Heart left ventricle (tissue), 16 donors: ENCODE measurements at regions not wholly inside any gene's neighbourhood (a gene's known extent, or its start where the extent isn't known, plus 50 kb on each side); places are given as distances from the start of the nearest gene placed in this dataset.

ENCODE experiments used
- ATAC-seq, 4 donors: fragments of 200-7000 bp; cut with Tn5 transposase; one replicate each; pipeline ENCODE4 v1.9.1; 2020 to 2022; ENCODE audit warnings: moderate library complexity in 4 of 4, mild to moderate bottlenecking in 3 of 4, moderate number of reproducible peaks in 1 of 4
- DNase-seq, 5 donors: peaks; one replicate each; pipeline ENCODE4 v3.0.0-alpha.2; 2020
- H3K27ac ChIP-seq, 12 donors: fragments of 200-600 bp; sonication (generic) in 4 of 12; one replicate each; pipeline versions ENCODE4 v1.5.0 to v1.8.0; 2016 to 2022; ENCODE audit warnings: mild to moderate bottlenecking in 2 of 12
- H3K27me3 ChIP-seq, 9 donors: fragments of 200-600 bp; sonication (generic) in 2 of 9; one replicate each; pipeline versions ENCODE4 v1.5.1 to v1.8.0; 2016 to 2022; ENCODE audit warnings: mild to moderate bottlenecking in 3 of 9
- H3K36me3 ChIP-seq, 9 donors: fragments of 200-600 bp; sonication (generic) in 2 of 9; one replicate each; pipeline versions ENCODE4 v1.5.0 to v1.8.0; 2018 to 2022; ENCODE audit warnings: mild to moderate bottlenecking in 2 of 9
- H3K4me1 ChIP-seq, 12 donors: fragments of 200-600 bp; sonication (generic) in 4 of 12; one replicate each; pipeline versions ENCODE4 v1.5.0 to v1.8.0; 2016 to 2022; ENCODE audit warnings: mild to moderate bottlenecking in 3 of 12
- H3K4me3 ChIP-seq, 12 donors: fragments of 200-600 bp; sonication (generic) in 4 of 12; one replicate each; pipeline versions ENCODE4 v1.5.0 to v1.8.0; 2017 to 2022; ENCODE audit warnings: mild to moderate bottlenecking in 9 of 12, moderate library complexity in 4 of 12
- H3K9me3 ChIP-seq, 12 donors: fragments of 200-600 bp; sonication (generic) in 4 of 12; one replicate each; pipeline versions ENCODE4 v1.5.0 to v1.8.0; 2016 to 2022; ENCODE audit warnings: mild to moderate bottlenecking in 1 of 12
- CTCF ChIP-seq, 12 donors: fragments of 200-600 bp; sonication (generic) in 4 of 12; IDR thresholded peaks; one replicate each; pipeline versions ENCODE4 v1.5.0 to v1.8.0; 2018 to 2022; ENCODE audit warnings: antibody characterized with exemption in 12 of 12, mild to moderate bottlenecking in 5 of 12
- POLR2A ChIP-seq, 2 donors: fragments of 450-650 bp; IDR thresholded peaks; one replicate each; pipeline ENCODE4 v1.6.1; 2017; ENCODE audit warnings: antibody characterized with exemption in 2 of 2, mild to moderate bottlenecking in 2 of 2, moderate library complexity in 2 of 2
- WGBS, 4 donors: extraction: QIAGEN DNeasy Blood & Tissue Kit in 2 of 4; methylation state at CpG; one replicate each; pipeline versions ENCODE4 v1.1.5 to v1.1.7; 2013 to 2018; 5-methylcytosine and 5-hydroxymethylcytosine counted together
- intact Hi-C, 10 donors: fragments of 100-400 bp; cut with DNase I; formaldehyde crosslinking; loops; one replicate each; pipeline versions ENCODE4 v1.11.1 to v1.14.2; 2022
- donor health status: ischemic (EF 13 %, LVEDD 7.1; RV severe dilation, severe dysfunction).
- donor health status: healthy with polysubstance abuse.
- donor health status: DM: no; HTN: yes; CAD: no.
- donor health status: DM: no; HTN: no; CAD: no.
- donor health status: ischemic (EF 25% LVEDD 6.9; RV normal size, moderate dysfunction).
- donor health status: ischemic (EF 25% LVEDD 5.7; RV mildly dilated, moderate dysfunction).
- donor health status: healthy.
- donor health status: DM: yes; HTN: yes; CAD: no.
- donor health status: ischemic (EF 35%, LVEDD 5.7; RV mildly dilated, moderate dysfunction).
- donor health status: nonischemic (EF 11% LVEDD 7.7; RV severe dilation, severe dysfunction).
- donor health status: DM: yes; HTN: yes; CAD: no.
- donor health status: PGD.
- donor health status: ischemic (EF 29% LVEDD 5.4; RV normal size, mild dysfunction).
- donor health status: nonischemic (EF 23%, LVEDD 6.1; RV moderate dilation, normal function).

GRCh38 chr5:174386846-174387245 is 337.5 kb upstream of the MSX2 start:
- Histone ChIP-seq H3K4me1 (no peaks in the 10 kb centered on the region), H3K4me3 (no peak overlapping the region), H3K27me3 (peaks cover 0 to 40% (median 0%) of the 10 kb centered on the region in 9 donors), H3K9me3 (no peaks in the 10 kb centered on the region), H3K36me3 (no peaks in the 10 kb centered on the region), H3K27ac (no peak overlapping the region)
- no peak for ATAC-seq
- intact Hi-C loops: no loop called here
- TF ChIP-seq CTCF (IDR thresholded peaks at IDR 0.05) (no peak), POLR2A (IDR thresholded peaks at IDR 0.05) (no peak)
- 35 to 47% (median 43%) methylated on average over 2 of the region's 2 CpGs for WGBS, 4 donors
- no peak for DNase-seq

DNA sequence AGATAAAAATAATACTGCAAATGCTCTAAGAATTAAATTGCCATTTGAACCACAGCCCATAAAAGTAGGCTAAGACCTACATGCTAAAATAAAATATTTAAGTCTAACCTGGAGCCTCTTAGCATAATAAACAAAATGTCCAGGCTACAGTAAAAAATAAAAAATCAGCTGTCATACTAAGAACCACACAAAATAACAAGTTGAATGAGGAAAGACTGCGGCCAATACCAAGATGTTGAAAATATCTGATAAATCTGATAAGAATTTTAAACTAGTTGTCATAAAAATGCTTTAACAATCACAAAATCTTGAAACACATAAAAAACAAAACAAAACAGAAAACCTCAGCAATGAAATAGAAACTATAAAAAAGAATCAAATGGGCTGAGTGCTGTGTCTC is 336.9 kb upstream of the MSX2 start:
- no peaks in the 10 kb centered on the region for H3K9me3 ChIP-seq
- no peak overlapping the region for H3K4me3 ChIP-seq
- no peak for DNase-seq
- peaks cover 0 to 40% (median 0%) of the 10 kb centered on the region in 9 donors for H3K27me3 ChIP-seq
- intact Hi-C loops: no loop called here
- H3K27ac ChIP-seq: no peak overlapping the region
- no peak for TF ChIP-seq CTCF (IDR thresholded peaks at IDR 0.05)
- H3K4me1 ChIP-seq: no peaks in the 10 kb centered on the region
- ATAC-seq: no peak
- WGBS, 4 donors: 90 to 96% (median 93%) methylated on average over 1 of the region's 1 CpG
- no peaks in the 10 kb centered on the region for H3K36me3 ChIP-seq

GRCh38 chr5:174392892-174393291 is 331.5 kb upstream of the MSX2 start:
- DNase-seq (no peak), ATAC-seq (no peak)
- WGBS, 4 donors: 80 to 83% (median 81%) methylated on average over 6 of the region's 6 CpGs
- Histone ChIP-seq H3K27me3 (peaks cover 0 to 30% (median 0%) of the 10 kb centered on the region in 9 donors), H3K4me1 (no peaks in the 10 kb centered on the region), H3K4me3 (no peak overlapping the region), H3K27ac (no peak overlapping the region), H3K9me3 (no peaks in the 10 kb centered on the region), H3K36me3 (no peaks in the 10 kb centered on the region)
- no peak for TF ChIP-seq POLR2A (IDR thresholded peaks at IDR 0.05)
- TF ChIP-seq CTCF (IDR thresholded peaks at IDR 0.05): no peak
- intact Hi-C loops: no loop called here

- intact Hi-C loops: no loop called here
- H3K9me3 ChIP-seq: no peaks in the 10 kb centered on the region
- H3K27me3 ChIP-seq: peaks cover 0 to 27% (median 0%) of the 10 kb centered on the region in 9 donors
- no peak for DNase-seq
- H3K4me3 ChIP-seq: no peak overlapping the region
- H3K27ac ChIP-seq: no peak overlapping the region
- TF ChIP-seq POLR2A (IDR thresholded peaks at IDR 0.05): no peak
- no peak for TF ChIP-seq CTCF (IDR thresholded peaks at IDR 0.05)
- no peaks in the 10 kb centered on the region for H3K36me3 ChIP-seq
- no peak for ATAC-seq
- WGBS, 4 donors: 48 to 67% (median 53%) methylated on average over 4 of the region's 4 CpGs
- H3K4me1 ChIP-seq: no peaks in the 10 kb centered on the region
Observed at GRCh38 chr5:174396541-174396940, 327.8 kb upstream of the MSX2 start.
